ENCODE measurements at regions not wholly inside any gene's neighbourhood (a gene's known extent, or its start where the extent isn't known, plus 50 kb on each side); places are given as distances from the start of the nearest gene placed in this dataset.

- ATAC-seq (ENCODE audit: low read depth) (no peak), DNase-seq (no peak)
- no peak overlapping the region for H3K27ac ChIP-seq (ENCODE audit: low read length in 2 of 2)
- peaks cover 0 to 5% (median 0%) of the 10 kb centered on the region in 3 donors for H3K9me3 ChIP-seq (ENCODE audit: control extremely low read depth in 1 of 3, control insufficient read depth in 2 of 3, insufficient read depth in 1 of 3, low read length in 2 of 3)
- no peaks in the 10 kb centered on the region for H3K79me2 ChIP-seq (ENCODE audit: control insufficient read depth, insufficient read depth, low read length)
- H3K4me1 Mint-ChIP-seq = no peaks in the 10 kb centered on the region
- no peaks in the 10 kb centered on the region for H3K4me1 ChIP-seq (ENCODE audit: control insufficient read depth in 2 of 2, insufficient read depth in 2 of 2, low read length in 2 of 2)
- H3K36me3 ChIP-seq (replicated peaks in 1 of 2; ENCODE audit: control extremely low read depth in 1 of 2, control insufficient read depth in 1 of 2, extremely low read depth in 1 of 2, insufficient read depth in 2 of 2, low read length in 1 of 2) = no peaks in the 10 kb centered on the region
- H3K4me2 ChIP-seq (replicated peaks; ENCODE audit: low read depth, low read length, poor library complexity, severe bottlenecking) = no peak overlapping the region
- no peaks in the 10 kb centered on the region for H3K27me3 Mint-ChIP-seq
- no peaks in the 10 kb centered on the region for H4K20me1 ChIP-seq (ENCODE audit: control insufficient read depth, insufficient read depth, low read length, poor library complexity, severe bottlenecking)
- intact Hi-C loops (cut with micrococcal nuclease) = no loop called here
- no peak overlapping the region for H3K4me3 ChIP-seq (ENCODE audit: control extremely low read depth in 1 of 5, extremely low read depth in 1 of 5, insufficient read depth in 1 of 5, low read depth in 2 of 5, low read length in 4 of 5)
- no peak overlapping the region for H3K9ac ChIP-seq (ENCODE audit: low read length)
- ChIA-PET CTCF (no interaction called here), POLR2A (no interaction called here)
- TF ChIP-seq CTCF (IDR thresholded peaks at IDR 0.05) (no peak), EZH2 (IDR thresholded peaks at IDR 0.05; ENCODE audit: borderline replicate concordance, insufficient read depth, low read depth, low read length, poor library complexity, severe bottlenecking) (no peak)
- no peak overlapping the region for H3K4me3 Mint-ChIP-seq
- no peak overlapping the region for H2AFZ ChIP-seq (ENCODE audit: insufficient read depth, low read depth, low read length, poor library complexity, severe bottlenecking)
- WGBS (ENCODE audit: insufficient coverage) = 100% methylated on average over 2 of the region's 3 CpGs
- peaks cover 11% of the 10 kb centered on the region for H3K9me3 Mint-ChIP-seq (ENCODE audit: insufficient read depth)
- H3K27me3 ChIP-seq (replicated peaks in 1 of 4; ENCODE audit: control extremely low read depth in 1 of 4, control insufficient read depth in 3 of 4, insufficient read depth in 4 of 4, low read length in 3 of 4) = no peaks in the 10 kb centered on the region
- no peak overlapping the region for H3K27ac Mint-ChIP-seq
Measured at GRCh38 chr10:33733058-33733457, 398.6 kb upstream of the NRP1 start.

GRCh38 chr10:33732161-33732680, 397.8 kb upstream of the NRP1 start:
- Mint-ChIP-seq H3K4me1 (no peaks in the 10 kb centered on the region), H3K27me3 (no peaks in the 10 kb centered on the region), H3K4me3 (no peak overlapping the region), H3K27ac (no peak overlapping the region), H3K9me3 (ENCODE audit: insufficient read depth) (peaks cover 5% of the 10 kb centered on the region)
- intact Hi-C loops (cut with micrococcal nuclease) = no loop called here
- no peaks in the 10 kb centered on the region for H3K4me1 ChIP-seq (ENCODE audit: control insufficient read depth in 2 of 2, insufficient read depth in 2 of 2, low read length in 2 of 2)
- no peak for ATAC-seq (ENCODE audit: low read depth)
- H3K4me2 ChIP-seq (replicated peaks; ENCODE audit: low read depth, low read length, poor library complexity, severe bottlenecking) = no peak overlapping the region
- H3K36me3 ChIP-seq (replicated peaks in 1 of 2; ENCODE audit: control extremely low read depth in 1 of 2, control insufficient read depth in 1 of 2, extremely low read depth in 1 of 2, insufficient read depth in 2 of 2, low read length in 1 of 2) = no peaks in the 10 kb centered on the region
- no peak overlapping the region for H3K9ac ChIP-seq (ENCODE audit: low read length)
- no peak for DNase-seq
- H3K4me3 ChIP-seq (ENCODE audit: control extremely low read depth in 1 of 5, extremely low read depth in 1 of 5, insufficient read depth in 1 of 5, low read depth in 2 of 5, low read length in 4 of 5) = no peak overlapping the region
- H3K79me2 ChIP-seq (ENCODE audit: control insufficient read depth, insufficient read depth, low read length) = no peaks in the 10 kb centered on the region
- ChIA-PET POLR2A (no interaction called here), CTCF (no interaction called here)
- WGBS (ENCODE audit: insufficient coverage) = 100% methylated on average over 1 of the region's 8 CpGs
- no peak overlapping the region for H2AFZ ChIP-seq (ENCODE audit: insufficient read depth, low read depth, low read length, poor library complexity, severe bottlenecking)
- H3K27me3 ChIP-seq (replicated peaks in 1 of 4; ENCODE audit: control extremely low read depth in 1 of 4, control insufficient read depth in 3 of 4, insufficient read depth in 4 of 4, low read length in 3 of 4) = no peaks in the 10 kb centered on the region
- H4K20me1 ChIP-seq (ENCODE audit: control insufficient read depth, insufficient read depth, low read length, poor library complexity, severe bottlenecking) = no peaks in the 10 kb centered on the region
- no peak for TF ChIP-seq CTCF (IDR thresholded peaks at IDR 0.05)
- TF ChIP-seq EZH2 (IDR thresholded peaks at IDR 0.05; ENCODE audit: borderline replicate concordance, insufficient read depth, low read depth, low read length, poor library complexity, severe bottlenecking) = no peak
- H3K9me3 ChIP-seq (ENCODE audit: control extremely low read depth in 1 of 3, control insufficient read depth in 2 of 3, insufficient read depth in 1 of 3, low read length in 2 of 3) = peaks cover 0 to 7% (median 0%) of the 10 kb centered on the region in 3 donors
- H3K27ac ChIP-seq (ENCODE audit: low read length in 2 of 2) = no peak overlapping the region

Data from B cell (primary cell).